ENCODE measurements at regions not wholly inside any gene's neighbourhood (a gene's known extent, or its start where the extent isn't known, plus 50 kb on each side); places are given as distances from the start of the nearest gene placed in this dataset.

GRCh38 chr14:99042381-99043266, 229.4 kb downstream of the BCL11B start:
- H3K27ac Mint-ChIP-seq, result no peak overlapping the region
- ATAC-seq (ENCODE audit: low read depth) (no peak), DNase-seq (ENCODE audit: low spot score in 2 of 2) (no peak)
- H3K36me3 Mint-ChIP-seq, result no peaks in the 10 kb centered on the region
- no peaks in the 10 kb centered on the region for H3K4me1 Mint-ChIP-seq
- H3K9me3 Mint-ChIP-seq, result peaks cover 7% of the 10 kb centered on the region
- H3K4me3 Mint-ChIP-seq, result no peak overlapping the region
- H3K27me3 Mint-ChIP-seq, result no peaks in the 10 kb centered on the region

- H3K9me3 Mint-ChIP-seq, result peaks cover 7% of the 10 kb centered on the region
- no peak overlapping the region for H3K27ac Mint-ChIP-seq
- H3K27me3 Mint-ChIP-seq, result no peaks in the 10 kb centered on the region
- H3K36me3 Mint-ChIP-seq, result no peaks in the 10 kb centered on the region
- DNase-seq (ENCODE audit: low spot score in 2 of 2) (no peak), ATAC-seq (ENCODE audit: low read depth) (no peak)
- H3K4me3 Mint-ChIP-seq, result no peak overlapping the region
- H3K4me1 Mint-ChIP-seq, result no peaks in the 10 kb centered on the region
Observed at GRCh38 chr14:99043267-99043615, 228.8 kb downstream of the BCL11B start.

GRCh38 chr14:99043756-99044155, 228.2 kb downstream of the BCL11B start:
- H3K9me3 Mint-ChIP-seq, result peaks cover 7% of the 10 kb centered on the region

GRCh38 chr14:99047441-99048031, 224.5 kb downstream of the BCL11B start:
- Mint-ChIP-seq H3K27me3 (no peaks in the 10 kb centered on the region), H3K27ac (no peak overlapping the region), H3K36me3 (no peaks in the 10 kb centered on the region), H3K9me3 (peaks cover 15% of the 10 kb centered on the region), H3K4me3 (no peak overlapping the region), H3K4me1 (no peaks in the 10 kb centered on the region)
- no peak for DNase-seq (ENCODE audit: low spot score in 2 of 2)
- ATAC-seq (ENCODE audit: low read depth), result no peak

More at GRCh38 chr14:99043756-99044155, 228.2 kb downstream of the BCL11B start:
- H3K27ac Mint-ChIP-seq, result no peak overlapping the region
- H3K4me3 Mint-ChIP-seq, result no peak overlapping the region
- DNase-seq (ENCODE audit: low spot score in 2 of 2), result no peak
- no peaks in the 10 kb centered on the region for H3K27me3 Mint-ChIP-seq
- ATAC-seq (ENCODE audit: low read depth), result no peak
- H3K36me3 Mint-ChIP-seq, result no peaks in the 10 kb centered on the region
- H3K4me1 Mint-ChIP-seq, result no peaks in the 10 kb centered on the region

- Mint-ChIP-seq H3K27me3 (no peaks in the 10 kb centered on the region), H3K36me3 (peaks cover 1% of the 10 kb centered on the region), H3K4me3 (no peak overlapping the region), H3K27ac (no peak overlapping the region), H3K9me3 (peaks cover 16% of the 10 kb centered on the region), H3K4me1 (no peaks in the 10 kb centered on the region)
- DNase-seq (ENCODE audit: low spot score in 2 of 2) (no peak), ATAC-seq (ENCODE audit: low read depth) (no peak)
Observed at GRCh38 chr14:99050309-99050708, 221.7 kb downstream of the BCL11B start.

- Mint-ChIP-seq H3K4me3 (no peak overlapping the region), H3K27ac (no peak overlapping the region), H3K9me3 (peaks cover 21% of the 10 kb centered on the region), H3K36me3 (peaks cover 1% of the 10 kb centered on the region), H3K27me3 (no peaks in the 10 kb centered on the region), H3K4me1 (no peaks in the 10 kb centered on the region)
- no peak for ATAC-seq (ENCODE audit: low read depth)
- no peak for DNase-seq (ENCODE audit: low spot score in 2 of 2)
Observed at GRCh38 chr14:99052467-99052866, 219.5 kb downstream of the BCL11B start.

GRCh38 chr14:99055019-99055418, 217.0 kb downstream of the BCL11B start:
- H3K4me1 Mint-ChIP-seq, result no peaks in the 10 kb centered on the region
- H3K36me3 Mint-ChIP-seq, result peaks cover 1% of the 10 kb centered on the region
- no peak overlapping the region for H3K4me3 Mint-ChIP-seq
- ATAC-seq (ENCODE audit: low read depth) (no peak), DNase-seq (ENCODE audit: low spot score in 2 of 2) (no peak)
- H3K27ac Mint-ChIP-seq, result no peak overlapping the region
- H3K27me3 Mint-ChIP-seq, result no peaks in the 10 kb centered on the region
- peaks cover 19% of the 10 kb centered on the region for H3K9me3 Mint-ChIP-seq

- Mint-ChIP-seq H3K4me3 (no peak overlapping the region), H3K4me1 (no peaks in the 10 kb centered on the region), H3K27me3 (no peaks in the 10 kb centered on the region), H3K36me3 (peaks cover 1% of the 10 kb centered on the region), H3K9me3 (peaks cover 15% of the 10 kb centered on the region), H3K27ac (no peak overlapping the region)
- no peak for DNase-seq (ENCODE audit: low spot score in 2 of 2)
- no peak for ATAC-seq (ENCODE audit: low read depth)
Observed at GRCh38 chr14:99055816-99056215, 216.2 kb downstream of the BCL11B start.

- no peak overlapping the region for H3K27ac Mint-ChIP-seq
- peaks cover 1% of the 10 kb centered on the region for H3K36me3 Mint-ChIP-seq
- no peak for DNase-seq (ENCODE audit: low spot score in 2 of 2)
- ATAC-seq (ENCODE audit: low read depth), result no peak
- H3K4me1 Mint-ChIP-seq, result no peaks in the 10 kb centered on the region
- no peaks in the 10 kb centered on the region for H3K27me3 Mint-ChIP-seq
- no peak overlapping the region for H3K4me3 Mint-ChIP-seq
- H3K9me3 Mint-ChIP-seq, result peaks cover 8% of the 10 kb centered on the region
Observed at GRCh38 chr14:99057576-99058083, 214.4 kb downstream of the BCL11B start.

- Mint-ChIP-seq H3K4me1 (no peaks in the 10 kb centered on the region), H3K4me3 (no peak overlapping the region), H3K36me3 (peaks cover 1% of the 10 kb centered on the region), H3K9me3 (peaks cover 8% of the 10 kb centered on the region), H3K27ac (no peak overlapping the region), H3K27me3 (no peaks in the 10 kb centered on the region)
- DNase-seq (ENCODE audit: low spot score in 2 of 2), result no peak
- ATAC-seq (ENCODE audit: low read depth), result no peak
Observed at GRCh38 chr14:99058542-99058941, 213.5 kb downstream of the BCL11B start.

- no peaks in the 10 kb centered on the region for H3K9me3 Mint-ChIP-seq
Observed at GRCh38 chr14:99062216-99062615, 209.8 kb downstream of the BCL11B start.

GRCh38 chr14:99062772-99063418, 209.1 kb downstream of the BCL11B start:
- no peaks in the 10 kb centered on the region for H3K27me3 Mint-ChIP-seq
- no peak for DNase-seq (ENCODE audit: low spot score in 2 of 2)
- no peak overlapping the region for H3K27ac Mint-ChIP-seq
- no peaks in the 10 kb centered on the region for H3K4me1 Mint-ChIP-seq
- no peaks in the 10 kb centered on the region for H3K9me3 Mint-ChIP-seq
- ATAC-seq (ENCODE audit: low read depth), result no peak
- H3K36me3 Mint-ChIP-seq, result no peaks in the 10 kb centered on the region
- no peak overlapping the region for H3K4me3 Mint-ChIP-seq

More at GRCh38 chr14:99062216-99062615, 209.8 kb downstream of the BCL11B start:
- Mint-ChIP-seq H3K4me3 (no peak overlapping the region), H3K36me3 (no peaks in the 10 kb centered on the region), H3K27ac (no peak overlapping the region), H3K27me3 (no peaks in the 10 kb centered on the region), H3K4me1 (no peaks in the 10 kb centered on the region)
- ATAC-seq (ENCODE audit: low read depth) (no peak), DNase-seq (ENCODE audit: low spot score in 2 of 2) (no peak)

GRCh38 chr14:99063620-99064225, 208.3 kb downstream of the BCL11B start:
- Mint-ChIP-seq H3K27me3 (no peaks in the 10 kb centered on the region), H3K27ac (no peak overlapping the region), H3K36me3 (no peaks in the 10 kb centered on the region), H3K4me3 (no peak overlapping the region), H3K9me3 (no peaks in the 10 kb centered on the region), H3K4me1 (no peaks in the 10 kb centered on the region)
- no peak for ATAC-seq (ENCODE audit: low read depth)
- DNase-seq (ENCODE audit: low spot score in 2 of 2), result no peak
